Liver (tissue), 3 donors: ENCODE measurements at regions not wholly inside any gene's neighbourhood (a gene's known extent, or its start where the extent isn't known, plus 50 kb on each side); places are given as distances from the start of the nearest gene placed in this dataset.

Source experiments
- EGR1 ChIP-seq, 2 donors: IDR thresholded peaks; 2 replicates each; pipeline ENCODE4 v1.6.1; 2016 to 2018; ENCODE audit warnings: antibody characterized with exemption in 2 of 2, low read depth in 2 of 2
- FOXA1 ChIP-seq: IDR thresholded peaks from 2 replicates; pipeline ENCODE4 v1.6.1; 2016; ENCODE audit warnings: antibody characterized with exemption
- JUND ChIP-seq, 2 donors: IDR thresholded peaks; 2 replicates each; pipeline ENCODE4 v1.6.1; 2016; ENCODE audit warnings: antibody characterized with exemption in 2 of 2
- MAX ChIP-seq: IDR thresholded peaks from 2 replicates; pipeline ENCODE4 v1.6.1; 2016; ENCODE audit warnings: antibody characterized with exemption
- RAD21 ChIP-seq, 2 donors: IDR thresholded peaks; 2 replicates each; pipeline ENCODE4 v1.6.1; 2016; ENCODE audit warnings: antibody characterized with exemption in 2 of 2, mild to moderate bottlenecking in 2 of 2
- REST ChIP-seq: IDR thresholded peaks from 2 replicates; pipeline ENCODE4 v1.6.1; 2016; ENCODE audit warnings: antibody characterized with exemption, mild to moderate bottlenecking
- RXRA ChIP-seq, 2 donors: IDR thresholded peaks; 2 replicates each; pipeline ENCODE4 v1.6.1; 2017 to 2018; ENCODE audit warnings: antibody characterized with exemption in 2 of 2, mild to moderate bottlenecking in 1 of 2
- SP1 ChIP-seq: IDR thresholded peaks from 2 replicates; pipeline ENCODE4 v1.6.1; 2018; ENCODE audit warnings: antibody characterized with exemption, mild to moderate bottlenecking
- TAF1 ChIP-seq: conservative IDR thresholded peaks from 2 replicates; pipeline ENCODE4 v1.6.1; 2016; ENCODE audit warnings: antibody characterized with exemption, mild to moderate bottlenecking
- YY1 ChIP-seq: IDR thresholded peaks from 2 replicates; pipeline ENCODE4 v1.6.1; 2016; ENCODE audit warnings: antibody characterized with exemption, mild to moderate bottlenecking
- TF ChIP-seq, protein P1 (sequence below): fragments of 150-350 bp; IDR thresholded peaks from 2 replicates; pipeline ENCODE4 v1.5.1; 2017; ENCODE audit warnings: improper control_type of control experiment, low read depth, low read length; ENCODE audit not compliant: missing input control
- TF ChIP-seq, protein P2 (sequence below): IDR thresholded peaks from 2 replicates; pipeline ENCODE4 v1.6.1; 2016; ENCODE audit warnings: antibody characterized with exemption
- donor health status: healthy.
- donor health status: healthy.

- TF ChIP-seq, protein P1, sequence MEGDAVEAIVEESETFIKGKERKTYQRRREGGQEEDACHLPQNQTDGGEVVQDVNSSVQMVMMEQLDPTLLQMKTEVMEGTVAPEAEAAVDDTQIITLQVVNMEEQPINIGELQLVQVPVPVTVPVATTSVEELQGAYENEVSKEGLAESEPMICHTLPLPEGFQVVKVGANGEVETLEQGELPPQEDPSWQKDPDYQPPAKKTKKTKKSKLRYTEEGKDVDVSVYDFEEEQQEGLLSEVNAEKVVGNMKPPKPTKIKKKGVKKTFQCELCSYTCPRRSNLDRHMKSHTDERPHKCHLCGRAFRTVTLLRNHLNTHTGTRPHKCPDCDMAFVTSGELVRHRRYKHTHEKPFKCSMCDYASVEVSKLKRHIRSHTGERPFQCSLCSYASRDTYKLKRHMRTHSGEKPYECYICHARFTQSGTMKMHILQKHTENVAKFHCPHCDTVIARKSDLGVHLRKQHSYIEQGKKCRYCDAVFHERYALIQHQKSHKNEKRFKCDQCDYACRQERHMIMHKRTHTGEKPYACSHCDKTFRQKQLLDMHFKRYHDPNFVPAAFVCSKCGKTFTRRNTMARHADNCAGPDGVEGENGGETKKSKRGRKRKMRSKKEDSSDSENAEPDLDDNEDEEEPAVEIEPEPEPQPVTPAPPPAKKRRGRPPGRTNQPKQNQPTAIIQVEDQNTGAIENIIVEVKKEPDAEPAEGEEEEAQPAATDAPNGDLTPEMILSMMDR, result peak; percentile 77
- no peak for TF ChIP-seq TAF1
- TF ChIP-seq RXRA (IDR thresholded peaks at IDR 0.05), result no peak
- no peak for TF ChIP-seq FOXA1
- TF ChIP-seq REST, result no peak
- peak; percentile 87 to 88 for TF ChIP-seq RAD21 (IDR thresholded peaks at IDR 0.05)
- no peak for TF ChIP-seq MAX
- TF ChIP-seq, protein P2, sequence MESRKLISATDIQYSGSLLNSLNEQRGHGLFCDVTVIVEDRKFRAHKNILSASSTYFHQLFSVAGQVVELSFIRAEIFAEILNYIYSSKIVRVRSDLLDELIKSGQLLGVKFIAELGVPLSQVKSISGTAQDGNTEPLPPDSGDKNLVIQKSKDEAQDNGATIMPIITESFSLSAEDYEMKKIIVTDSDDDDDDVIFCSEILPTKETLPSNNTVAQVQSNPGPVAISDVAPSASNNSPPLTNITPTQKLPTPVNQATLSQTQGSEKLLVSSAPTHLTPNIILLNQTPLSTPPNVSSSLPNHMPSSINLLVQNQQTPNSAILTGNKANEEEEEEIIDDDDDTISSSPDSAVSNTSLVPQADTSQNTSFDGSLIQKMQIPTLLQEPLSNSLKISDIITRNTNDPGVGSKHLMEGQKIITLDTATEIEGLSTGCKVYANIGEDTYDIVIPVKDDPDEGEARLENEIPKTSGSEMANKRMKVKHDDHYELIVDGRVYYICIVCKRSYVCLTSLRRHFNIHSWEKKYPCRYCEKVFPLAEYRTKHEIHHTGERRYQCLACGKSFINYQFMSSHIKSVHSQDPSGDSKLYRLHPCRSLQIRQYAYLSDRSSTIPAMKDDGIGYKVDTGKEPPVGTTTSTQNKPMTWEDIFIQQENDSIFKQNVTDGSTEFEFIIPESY, result no peak
- TF ChIP-seq SP1, result no peak
- no peak for TF ChIP-seq JUND (IDR thresholded peaks at IDR 0.05)
- TF ChIP-seq EGR1 (IDR thresholded peaks at IDR 0.05; ENCODE audit: low read depth in 2 of 2), result no peak
- TF ChIP-seq YY1, result no peak
These were observed 61.5 kb upstream of the ELMO1 start for GRCh38 chr7:37510043-37510634.
